Sigmoid colon (tissue), 6 donors: ENCODE measurements at regions not wholly inside any gene's neighbourhood (a gene's known extent, or its start where the extent isn't known, plus 50 kb on each side); places are given as distances from the start of the nearest gene placed in this dataset.
"Not testable (repeated sequence)": the region's sequence is repeated elsewhere in the genome, so short reads cannot be mapped to it uniquely, and the experiment has no call there.

Experiments used
- DNase-seq: peaks from one replicate; pipeline ENCODE4 v3.0.0-alpha.2; 2019
- H3K27ac ChIP-seq, 4 donors: fragments of 200-600 bp; sonication (generic); one replicate each; pipeline ENCODE4 v1.5.1; 2016 to 2019; ENCODE audit warnings: mild to moderate bottlenecking in 1 of 4
- H3K27me3 ChIP-seq, 3 donors: fragments of 200-600 bp; sonication (generic); one replicate each; pipeline ENCODE4 v1.5.1; 2019; ENCODE audit warnings: mild to moderate bottlenecking in 1 of 3
- H3K36me3 ChIP-seq, 4 donors: fragments of 200-600 bp; sonication (generic); one replicate each; pipeline ENCODE4 v1.5.1; 2016 to 2019
- H3K4me1 ChIP-seq, 4 donors: fragments of 200-600 bp; sonication (generic); one replicate each; pipeline ENCODE4 v1.5.1; 2017 to 2019
- H3K4me3 ChIP-seq, 4 donors: fragments of 200-600 bp; sonication (generic); one replicate each; pipeline ENCODE4 v1.5.1; 2017 to 2019; ENCODE audit warnings: mild to moderate bottlenecking in 2 of 4, moderate library complexity in 1 of 4
- H3K9me3 ChIP-seq, 4 donors: fragments of 200-600 bp in 3 of 4; sonication (generic) in 3 of 4; one replicate each; pipeline versions ENCODE4 v1.5.1 to v1.6.1; 2013 to 2019
- EP300 ChIP-seq, 4 donors: sonication (generic); formaldehyde crosslinking; IDR thresholded peaks; one replicate each; pipeline ENCODE4 v1.6.1; 2017; ENCODE audit warnings: antibody characterized with exemption in 4 of 4
- POLR2A ChIP-seq, 2 donors: fragments of 450-650 bp; IDR thresholded peaks; one replicate each; pipeline ENCODE4 v1.6.1; 2016; ENCODE audit warnings: antibody characterized with exemption in 2 of 2, mild to moderate bottlenecking in 2 of 2, moderate library complexity in 2 of 2
- POLR2AphosphoS5 ChIP-seq, 4 donors: sonication (generic); formaldehyde crosslinking; IDR thresholded peaks; one replicate each; pipeline ENCODE4 v1.6.1; 2017; ENCODE audit warnings: antibody characterized with exemption in 4 of 4
- WGBS, 2 donors: extraction: QIAGEN DNeasy Blood & Tissue Kit; methylation state at CpG; one replicate each; pipeline ENCODE4 v1.1.7; 2013; 5-methylcytosine and 5-hydroxymethylcytosine counted together
- intact Hi-C: fragments of 100-400 bp; cut with DNase I; formaldehyde crosslinking; loops from one replicate; pipeline ENCODE4 v1.15.1; 2023
- TF ChIP-seq, protein P1 (sequence below), 4 experiments: fragments of 450-650 bp in 3 of 4; fragments of 200-600 bp in 1 of 4; IDR thresholded peaks; one replicate each; pipeline ENCODE4 v1.5.1; 2016 to 2019; ENCODE audit warnings: antibody characterized with exemption in 4 of 4, mild to moderate bottlenecking in 3 of 4, moderate library complexity in 2 of 4
- donor health status: healthy with polysubstance abuse.
- donor health status: healthy.

DNA sequence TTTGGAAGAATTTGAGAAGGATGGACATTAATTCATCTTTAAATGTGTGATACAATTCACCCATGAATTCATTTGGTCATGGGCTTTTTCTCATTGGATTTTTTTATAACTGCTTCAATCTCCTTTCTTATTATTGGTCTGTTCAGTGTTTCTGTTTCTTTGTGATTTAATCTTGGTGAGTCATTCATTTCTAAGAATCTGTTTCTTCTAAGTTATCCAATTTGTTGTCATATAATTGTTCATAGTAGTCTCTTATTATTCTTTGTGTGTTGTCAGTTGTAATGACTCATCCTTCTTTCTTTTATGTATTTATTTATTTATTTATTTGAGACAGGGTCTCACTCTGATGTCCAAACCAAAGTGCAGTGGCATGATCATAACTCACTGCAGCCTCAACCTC, 146.1 kb upstream of the ZNF267 start:
- no peaks in the 10 kb centered on the region for H3K27me3 ChIP-seq
- intact Hi-C loops: no loop called here
- no peak for DNase-seq
- H3K4me1 ChIP-seq: no peaks in the 10 kb centered on the region
- H3K9me3 ChIP-seq: peaks cover 0 to 9% (median 4%) of the 10 kb centered on the region in 4 donors
- peaks cover 0 to 72% (median 3%) of the 10 kb centered on the region in 4 donors for H3K36me3 ChIP-seq
- TF ChIP-seq POLR2A (IDR thresholded peaks at IDR 0.05): no peak
- TF ChIP-seq EP300 (IDR thresholded peaks at IDR 0.05): no peak
- no peak for TF ChIP-seq POLR2AphosphoS5 (IDR thresholded peaks at IDR 0.05)
- TF ChIP-seq, protein P1, sequence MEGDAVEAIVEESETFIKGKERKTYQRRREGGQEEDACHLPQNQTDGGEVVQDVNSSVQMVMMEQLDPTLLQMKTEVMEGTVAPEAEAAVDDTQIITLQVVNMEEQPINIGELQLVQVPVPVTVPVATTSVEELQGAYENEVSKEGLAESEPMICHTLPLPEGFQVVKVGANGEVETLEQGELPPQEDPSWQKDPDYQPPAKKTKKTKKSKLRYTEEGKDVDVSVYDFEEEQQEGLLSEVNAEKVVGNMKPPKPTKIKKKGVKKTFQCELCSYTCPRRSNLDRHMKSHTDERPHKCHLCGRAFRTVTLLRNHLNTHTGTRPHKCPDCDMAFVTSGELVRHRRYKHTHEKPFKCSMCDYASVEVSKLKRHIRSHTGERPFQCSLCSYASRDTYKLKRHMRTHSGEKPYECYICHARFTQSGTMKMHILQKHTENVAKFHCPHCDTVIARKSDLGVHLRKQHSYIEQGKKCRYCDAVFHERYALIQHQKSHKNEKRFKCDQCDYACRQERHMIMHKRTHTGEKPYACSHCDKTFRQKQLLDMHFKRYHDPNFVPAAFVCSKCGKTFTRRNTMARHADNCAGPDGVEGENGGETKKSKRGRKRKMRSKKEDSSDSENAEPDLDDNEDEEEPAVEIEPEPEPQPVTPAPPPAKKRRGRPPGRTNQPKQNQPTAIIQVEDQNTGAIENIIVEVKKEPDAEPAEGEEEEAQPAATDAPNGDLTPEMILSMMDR (IDR thresholded peaks at IDR 0.05): no peak
- H3K27ac ChIP-seq: no peak overlapping the region
- no peak overlapping the region for H3K4me3 ChIP-seq

DNA sequence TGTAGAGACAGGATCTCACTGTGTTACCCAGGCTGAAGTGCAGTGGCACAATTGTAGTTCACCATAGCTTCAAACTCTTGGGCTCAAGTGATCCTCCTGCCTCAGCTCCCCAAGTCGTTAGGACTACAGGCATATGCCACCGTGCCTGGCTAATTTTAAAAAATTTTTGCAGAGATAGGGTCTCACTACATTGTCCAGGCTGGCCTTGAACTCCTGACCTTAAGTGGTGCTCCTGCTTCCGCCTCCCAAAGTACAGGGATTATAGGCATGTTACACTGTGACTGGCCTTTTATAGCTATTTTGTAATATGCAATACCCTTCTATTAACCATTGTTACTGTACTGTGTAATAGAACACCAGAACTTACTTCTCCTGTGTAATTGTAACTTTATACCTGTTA, 139.3 kb upstream of the ZNF267 start:
- TF ChIP-seq POLR2AphosphoS5 (IDR thresholded peaks at IDR 0.05): no peak
- Histone ChIP-seq H3K36me3 (peaks cover 0 to 74% (median 10%) of the 10 kb centered on the region in 4 donors), H3K9me3 (peaks cover 0 to 9% (median 6%) of the 10 kb centered on the region in 4 donors), H3K4me1 (no peaks in the 10 kb centered on the region), H3K4me3 (no peak overlapping the region), H3K27ac (no peak overlapping the region), H3K27me3 (no peaks in the 10 kb centered on the region)
- no peak for DNase-seq
- 94 to 97% methylated on average over 3 of the region's 3 CpGs for WGBS, 2 donors
- intact Hi-C loops: no loop called here

DNA sequence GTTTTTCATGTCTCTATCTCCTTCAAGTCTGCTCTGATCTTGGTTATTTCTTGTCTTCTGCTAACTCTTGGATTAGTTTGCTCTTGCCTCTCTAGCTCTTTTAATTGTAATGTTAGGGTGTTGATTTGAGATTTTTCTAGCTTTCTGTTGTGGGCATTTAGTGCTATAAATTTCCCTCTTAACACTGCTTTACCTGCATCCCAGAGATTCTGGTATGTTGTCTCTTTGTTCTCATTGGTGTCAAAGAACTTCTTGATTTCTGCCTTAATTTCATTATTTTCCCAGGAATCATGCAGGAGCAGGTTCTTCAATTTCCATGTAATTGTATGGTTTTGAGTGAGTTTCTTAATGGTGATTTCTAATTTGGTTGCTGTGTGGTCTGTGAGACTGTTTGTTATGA, 128.5 kb upstream of the ZNF267 start:
- intact Hi-C loops, H3K4me1 ChIP-seq, DNase-seq, H3K27me3 ChIP-seq, H3K4me3 ChIP-seq, H3K27ac ChIP-seq: not testable (repeated sequence)
- peaks cover 36 to 61% (median 48%) of the 10 kb centered on the region in 4 donors for H3K9me3 ChIP-seq
- peaks cover 0 to 34% (median 13%) of the 10 kb centered on the region in 4 donors for H3K36me3 ChIP-seq

DNA sequence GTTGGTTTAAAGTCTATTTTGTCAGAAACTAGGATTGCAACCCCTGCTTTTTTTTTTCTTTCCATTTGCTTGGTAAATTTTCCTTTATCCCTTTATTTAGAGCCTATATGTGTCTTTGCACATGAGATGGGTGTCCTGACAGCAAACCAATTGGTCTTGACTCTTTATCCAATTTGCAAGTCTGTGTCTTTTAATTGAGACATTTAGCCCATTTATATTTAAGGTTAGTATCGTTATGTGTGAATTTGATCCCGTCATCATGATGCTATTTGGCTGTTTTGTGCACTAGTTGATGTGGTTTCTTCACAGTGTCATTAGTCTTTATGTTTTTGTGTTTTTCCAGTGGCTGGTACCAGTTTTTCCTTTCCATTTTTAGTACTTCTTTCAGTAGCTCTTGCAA, 127.7 kb upstream of the ZNF267 start:
- no peak overlapping the region for H3K27ac ChIP-seq
- no peak for TF ChIP-seq POLR2AphosphoS5 (IDR thresholded peaks at IDR 0.05)
- TF ChIP-seq EP300 (IDR thresholded peaks at IDR 0.05): no peak
- no peak for TF ChIP-seq POLR2A (IDR thresholded peaks at IDR 0.05)
- TF ChIP-seq, protein P1 (IDR thresholded peaks at IDR 0.05): no peak
- no peaks in the 10 kb centered on the region for H3K4me1 ChIP-seq
- H3K27me3 ChIP-seq: no peaks in the 10 kb centered on the region
- WGBS, 2 donors: 98% methylated on average over 2 of the region's 2 CpGs
- peaks cover 0 to 42% (median 13%) of the 10 kb centered on the region in 4 donors for H3K36me3 ChIP-seq
- H3K4me3 ChIP-seq: no peak overlapping the region
- intact Hi-C loops: no loop called here
- peaks cover 40 to 66% (median 56%) of the 10 kb centered on the region in 4 donors for H3K9me3 ChIP-seq
- DNase-seq: no peak

DNA sequence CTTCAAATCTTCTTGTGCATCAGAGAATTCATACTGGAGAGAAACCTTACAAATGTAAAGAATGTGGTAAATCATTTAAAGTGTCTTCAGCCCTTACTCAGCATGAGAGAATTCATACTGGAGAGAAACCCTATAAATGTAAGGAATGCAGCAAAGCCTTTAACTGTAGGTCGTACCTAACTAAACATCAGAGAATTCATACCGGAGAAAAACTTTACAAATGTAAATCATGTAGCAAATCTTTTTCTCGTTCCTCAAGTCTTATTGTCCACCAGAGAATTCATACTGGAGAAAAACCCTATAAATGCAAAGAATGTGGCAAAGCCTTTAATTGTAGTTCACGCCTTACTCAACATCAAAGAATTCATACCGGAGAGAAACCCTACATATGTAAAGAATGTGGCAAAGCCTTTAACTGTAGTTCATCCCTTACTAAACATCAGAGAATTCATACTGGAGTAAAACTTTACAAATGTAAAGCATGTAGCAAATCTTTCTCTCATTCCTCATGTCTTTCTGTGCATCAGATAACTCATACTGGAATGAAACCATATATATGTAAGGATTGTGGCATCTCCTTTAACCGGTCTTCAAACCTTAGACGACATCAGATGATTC, 118.5 kb upstream of the ZNF267 start:
- no peak overlapping the region for H3K4me3 ChIP-seq
- TF ChIP-seq EP300 (IDR thresholded peaks at IDR 0.05): no peak
- no peaks in the 10 kb centered on the region for H3K27me3 ChIP-seq
- DNase-seq: no peak
- peaks cover 31 to 89% (median 55%) of the 10 kb centered on the region in 4 donors for H3K9me3 ChIP-seq
- intact Hi-C loops: no loop called here
- H3K36me3 ChIP-seq: peaks cover 5 to 87% (median 46%) of the 10 kb centered on the region in 4 donors
- H3K4me1 ChIP-seq: no peaks in the 10 kb centered on the region
- WGBS, 2 donors: 94 to 98% methylated on average over 7 of the region's 7 CpGs
- no peak overlapping the region for H3K27ac ChIP-seq

DNA sequence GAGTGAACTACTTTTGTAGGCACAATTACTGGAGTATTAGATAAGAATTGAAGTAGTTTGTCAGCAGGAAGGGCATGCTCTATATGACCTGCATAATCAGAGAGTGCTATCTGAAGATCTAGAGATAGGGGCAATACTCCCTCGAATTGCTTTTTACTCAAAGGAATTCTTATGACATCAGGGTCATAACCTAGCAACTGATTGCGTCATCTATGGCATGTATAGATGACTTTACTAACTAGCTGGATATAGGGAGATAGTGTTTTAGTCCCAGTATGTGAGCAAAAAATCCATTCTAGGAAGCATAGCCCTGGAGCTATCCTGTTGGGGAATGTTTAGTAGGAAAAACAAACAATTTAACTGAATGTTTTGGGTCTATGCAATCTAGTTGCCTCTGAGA, 109.5 kb upstream of the ZNF267 start:
- intact Hi-C loops: no loop called here
- no peak for TF ChIP-seq EP300 (IDR thresholded peaks at IDR 0.05)
- TF ChIP-seq POLR2AphosphoS5 (IDR thresholded peaks at IDR 0.05): no peak
- TF ChIP-seq POLR2A (IDR thresholded peaks at IDR 0.05): no peak
- TF ChIP-seq, protein P1 (IDR thresholded peaks at IDR 0.05): no peak
- WGBS, 2 donors: 90 to 95% methylated on average over 2 of the region's 2 CpGs
- H3K27me3 ChIP-seq: no peaks in the 10 kb centered on the region
- H3K9me3 ChIP-seq: peaks cover 19 to 75% (median 50%) of the 10 kb centered on the region in 4 donors
- DNase-seq: no peak
- no peak overlapping the region for H3K4me3 ChIP-seq
- H3K36me3 ChIP-seq: peaks cover 0 to 12% (median 4%) of the 10 kb centered on the region in 4 donors
- H3K4me1 ChIP-seq: no peaks in the 10 kb centered on the region
- H3K27ac ChIP-seq: no peak overlapping the region
